ENCODE measurements at regions not wholly inside any gene's neighbourhood (a gene's known extent, or its start where the extent isn't known, plus 50 kb on each side); places are given as distances from the start of the nearest gene placed in this dataset.
"Not testable (repeated sequence)": the region's sequence is repeated elsewhere in the genome, so short reads cannot be mapped to it uniquely, and the experiment has no call there.

GRCh38 chr18:56487801-56488200 is 150.6 kb downstream of the TXNL1 start:
- DNase-seq = no peak

- no peak for DNase-seq
Measured at GRCh38 chr18:56483386-56483785, 155.0 kb downstream of the TXNL1 start.

GRCh38 chr18:56482813-56483212 is 155.6 kb downstream of the TXNL1 start:
- DNase-seq = not testable (repeated sequence)

- no peak for DNase-seq
Measured at GRCh38 chr18:56481751-56482150, 156.6 kb downstream of the TXNL1 start.

- no peak for DNase-seq
Measured at GRCh38 chr18:56479841-56480240, 158.6 kb downstream of the TXNL1 start.

DNA sequence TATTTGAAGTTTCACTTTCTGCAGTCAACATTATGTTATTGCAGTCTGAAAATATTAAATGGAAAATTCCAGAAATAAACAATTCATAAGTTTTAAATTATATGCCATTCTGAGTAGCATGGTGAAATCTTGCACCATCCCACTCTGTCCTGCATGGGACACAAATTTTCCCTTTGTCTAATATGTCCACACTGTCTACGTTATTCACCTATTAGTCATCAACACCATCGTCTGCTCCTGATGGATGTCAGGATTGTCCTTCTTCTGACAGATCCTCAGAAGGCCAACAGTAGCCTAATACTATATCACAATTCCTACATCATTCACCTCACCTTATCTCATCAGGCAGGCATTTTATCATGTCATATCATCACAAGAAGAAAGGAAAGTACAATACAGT is 163.1 kb downstream of the TXNL1 start:
- DNase-seq = no peak

- no peak for DNase-seq
Measured at GRCh38 chr18:56473400-56474024, 164.9 kb downstream of the TXNL1 start.

- no peak for DNase-seq
Measured at GRCh38 chr18:56470406-56471351, 167.7 kb downstream of the TXNL1 start.

DNA sequence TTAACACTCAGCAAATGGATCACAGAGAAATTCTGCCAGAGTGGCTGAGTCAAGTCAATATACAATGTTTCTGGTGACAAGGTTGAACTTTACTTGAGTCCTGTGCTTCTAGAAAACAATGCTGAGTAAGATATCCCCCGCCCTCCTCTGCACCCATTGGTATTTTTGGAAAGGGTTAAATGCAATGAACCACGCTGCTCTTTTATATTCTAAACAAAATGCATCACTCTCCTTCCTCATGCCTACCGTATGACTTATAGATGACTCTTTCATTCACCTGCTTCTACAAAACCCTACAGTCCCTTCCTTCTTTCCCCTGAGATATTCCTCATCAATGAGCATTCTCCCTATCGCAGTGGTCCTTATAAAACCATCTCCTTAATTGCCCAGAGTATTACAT is 168.8 kb downstream of the TXNL1 start:
- no peak for DNase-seq

- DNase-seq = no peak
Measured at GRCh38 chr18:56468396-56468795, 170.0 kb downstream of the TXNL1 start.

- DNase-seq = no peak
Measured at GRCh38 chr18:56462276-56462675, 176.1 kb downstream of the TXNL1 start.

GRCh38 chr18:56461151-56461550 is 177.2 kb downstream of the TXNL1 start:
- no peak for DNase-seq

- no peak for DNase-seq
Measured at GRCh38 chr18:56460581-56460980, 177.8 kb downstream of the TXNL1 start.

- no peak for DNase-seq
Measured at GRCh38 chr18:56458770-56459712, 179.4 kb downstream of the TXNL1 start.

DNA sequence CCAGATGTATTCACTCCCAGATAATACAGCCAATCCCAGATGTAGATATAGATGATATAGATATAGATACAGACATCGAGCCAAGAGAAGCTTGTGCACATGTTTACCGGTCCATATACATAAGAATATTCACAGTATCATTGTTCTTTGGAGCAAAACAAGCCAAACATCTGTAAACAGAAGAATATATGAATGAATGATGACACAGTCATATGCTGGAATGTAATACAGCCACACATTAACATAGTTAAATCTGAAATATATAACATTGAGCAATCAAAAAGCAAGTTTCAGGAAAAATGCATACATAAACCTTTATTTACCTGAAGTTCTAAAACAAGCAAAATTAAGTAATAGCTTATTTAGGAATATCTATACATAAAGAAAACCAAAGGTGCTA is 182.5 kb downstream of the TXNL1 start:
- DNase-seq = no peak

- no peak for DNase-seq
Measured at GRCh38 chr18:56455141-56455540, 183.3 kb downstream of the TXNL1 start.

GRCh38 chr18:56453631-56454030 is 184.8 kb downstream of the TXNL1 start:
- DNase-seq = no peak

DNA sequence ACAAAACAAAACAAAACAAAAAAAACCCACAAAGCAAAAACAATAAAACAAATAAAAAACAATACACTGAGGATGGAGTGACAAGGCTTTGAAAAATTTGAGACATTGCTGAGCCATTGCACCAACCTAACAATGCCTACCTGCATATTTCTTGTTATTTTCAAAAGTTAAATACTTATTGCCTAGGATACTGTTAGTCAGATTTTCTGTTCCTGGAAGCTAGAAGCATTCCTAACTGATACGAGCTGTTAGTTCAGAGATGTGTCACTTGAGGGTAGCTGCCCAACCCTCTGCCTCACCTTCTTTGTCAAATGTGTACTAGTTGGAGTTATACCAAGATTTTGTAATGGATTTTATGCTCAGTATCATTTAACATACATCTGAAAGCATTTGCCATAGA is 187.2 kb downstream of the TXNL1 start:
- no peak for DNase-seq

DNA sequence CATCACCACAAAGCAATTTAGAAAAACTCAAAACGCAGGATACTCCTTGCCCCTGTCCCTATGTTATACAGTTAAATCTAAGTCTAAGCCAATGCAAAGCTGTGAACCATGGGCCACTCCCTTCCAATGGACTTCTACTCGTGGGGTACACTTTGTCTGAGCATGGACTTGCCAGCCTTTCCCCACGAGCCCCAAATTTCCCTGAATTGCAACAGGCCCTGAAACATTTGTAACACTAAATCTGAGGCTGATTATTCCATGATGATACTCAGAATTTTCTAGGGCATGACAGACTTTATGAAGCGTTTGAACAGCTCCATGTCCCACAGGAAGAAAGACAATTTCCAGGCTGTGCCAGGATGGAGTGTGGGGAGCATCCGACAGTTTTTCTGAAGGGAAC is 189.6 kb downstream of the TXNL1 start:
- DNase-seq = no peak

DNA sequence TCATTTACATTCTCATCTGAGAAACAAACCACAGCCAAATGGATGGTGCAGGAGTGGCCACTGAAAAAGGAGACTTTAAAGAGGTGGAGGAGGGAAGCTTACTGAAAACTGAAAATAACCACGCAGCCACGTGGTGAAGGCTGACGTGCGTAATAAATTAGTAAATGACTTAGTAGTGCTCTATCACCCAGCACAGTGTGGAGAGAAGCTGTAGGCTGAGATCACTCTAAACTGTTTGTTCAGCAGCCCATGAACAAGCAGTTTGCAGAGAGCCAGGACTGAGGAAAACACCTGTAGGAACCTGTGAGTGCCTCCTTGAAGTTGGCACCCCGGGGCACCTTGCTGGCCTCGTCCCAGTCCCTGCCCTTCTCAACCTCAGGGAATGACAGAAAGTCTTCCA is 193.0 kb downstream of the TXNL1 start:
- DNase-seq = no peak

GRCh38 chr18:56444201-56444600 is 194.2 kb downstream of the TXNL1 start:
- DNase-seq = no peak

DNA sequence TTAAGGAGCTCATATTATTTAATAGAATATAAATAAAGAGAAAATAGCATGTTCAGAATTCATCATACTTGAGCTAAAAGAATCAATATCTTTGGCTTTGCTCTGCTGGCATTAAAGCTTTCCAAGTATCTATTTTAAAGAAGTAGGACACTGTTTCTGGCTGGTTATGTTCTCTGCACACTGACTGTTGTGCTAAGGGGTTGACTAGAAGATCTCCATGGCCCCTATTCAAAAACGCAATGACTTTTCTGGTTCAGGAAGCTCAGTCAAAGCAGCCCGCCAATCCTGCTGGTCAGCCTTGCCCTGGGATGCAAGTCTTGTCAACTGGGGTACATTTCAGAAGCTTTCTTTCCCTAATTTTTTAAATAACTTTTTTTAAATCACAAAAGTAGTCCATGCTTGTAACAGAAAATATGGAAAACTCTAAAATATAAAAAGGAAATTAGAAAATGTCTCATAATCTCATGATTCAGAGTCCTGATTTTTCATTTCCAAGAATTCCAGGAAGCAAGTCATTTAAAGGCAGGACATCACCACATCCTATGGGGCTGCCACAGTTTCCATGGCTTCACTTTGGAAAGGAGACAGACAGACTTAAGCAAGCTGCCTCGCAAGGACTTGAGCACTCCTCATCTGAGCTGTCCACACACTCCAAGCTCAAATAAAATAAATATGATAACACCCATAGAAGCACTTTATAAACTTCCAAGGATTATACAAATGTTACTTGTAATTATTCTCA is 195.1 kb downstream of the TXNL1 start:
- no peak for DNase-seq

Measured in NCI-H1694 treated with DMSO at 0.1 percent for 48 hours (cell line).